ENCODE measurements at regions not wholly inside any gene's neighbourhood (a gene's known extent, or its start where the extent isn't known, plus 50 kb on each side); places are given as distances from the start of the nearest gene placed in this dataset.
"Not testable (repeated sequence)": the region's sequence is repeated elsewhere in the genome, so short reads cannot be mapped to it uniquely, and the experiment has no call there.

- not testable (repeated sequence) for DNase-seq (ENCODE audit: low read depth)
These were observed 605.9 kb downstream of the KCNT2 start for GRCh38 chr1:196002296-196002695.

- DNase-seq (ENCODE audit: low read depth) = no peak
These were observed 607.1 kb downstream of the KCNT2 start for GRCh38 chr1:196001188-196001587.

GRCh38 chr1:195999022-195999421 lies 609.2 kb downstream of the KCNT2 start:
- DNase-seq (ENCODE audit: low read depth) = no peak

GRCh38 chr1:195981448-195982139 lies 626.6 kb downstream of the KCNT2 start:
- no peak for DNase-seq (ENCODE audit: low read depth)

- no peak for DNase-seq (ENCODE audit: low read depth)
These were observed 628.6 kb downstream of the KCNT2 start for GRCh38 chr1:195979646-195980045.

GRCh38 chr1:195973311-195973904 lies 634.8 kb downstream of the KCNT2 start:
- no peak for DNase-seq (ENCODE audit: low read depth)

GRCh38 chr1:195971589-195971988 lies 636.7 kb downstream of the KCNT2 start:
- DNase-seq (ENCODE audit: low read depth) = no peak

- no peak for DNase-seq (ENCODE audit: low read depth)
These were observed 638.0 kb downstream of the KCNT2 start for GRCh38 chr1:195970209-195970608.

GRCh38 chr1:195965475-195965874 lies 642.8 kb downstream of the KCNT2 start:
- no peak for DNase-seq (ENCODE audit: low read depth)

- no peak for DNase-seq (ENCODE audit: low read depth)
These were observed 643.2 kb downstream of the KCNT2 start for GRCh38 chr1:195965036-195965435.

- DNase-seq (ENCODE audit: low read depth) = no peak
These were observed 643.7 kb downstream of the KCNT2 start for GRCh38 chr1:195964516-195964915.

- DNase-seq (ENCODE audit: low read depth) = no peak
These were observed 646.2 kb downstream of the KCNT2 start for GRCh38 chr1:195962051-195962450.

- no peak for DNase-seq (ENCODE audit: low read depth)
These were observed 647.7 kb downstream of the KCNT2 start for GRCh38 chr1:195960580-195960979.

- DNase-seq (ENCODE audit: low read depth) = no peak
These were observed 650.1 kb downstream of the KCNT2 start for GRCh38 chr1:195958131-195958530.

- DNase-seq (ENCODE audit: low read depth) = no peak
These were observed 651.4 kb downstream of the KCNT2 start for GRCh38 chr1:195956845-195957244.

GRCh38 chr1:195954848-195955247 lies 653.4 kb downstream of the KCNT2 start:
- no peak for DNase-seq (ENCODE audit: low read depth)

- no peak for DNase-seq (ENCODE audit: low read depth)
These were observed 656.9 kb downstream of the KCNT2 start for GRCh38 chr1:195951313-195951712.

GRCh38 chr1:195948123-195948895 lies 659.9 kb downstream of the KCNT2 start:
- DNase-seq (ENCODE audit: low read depth) = no peak

GRCh38 chr1:195946500-195946899 lies 661.7 kb downstream of the KCNT2 start:
- DNase-seq (ENCODE audit: low read depth) = no peak

- DNase-seq (ENCODE audit: low read depth) = no peak
These were observed 666.4 kb downstream of the KCNT2 start for GRCh38 chr1:195941795-195942194.

GRCh38 chr1:195941314-195941713 lies 666.9 kb downstream of the KCNT2 start:
- DNase-seq (ENCODE audit: low read depth) = no peak

- no peak for DNase-seq (ENCODE audit: low read depth)
These were observed 668.4 kb downstream of the KCNT2 start for GRCh38 chr1:195939844-195940243.
